MCF 10A (cell line): ENCODE measurements at regions not wholly inside any gene's neighbourhood (a gene's known extent, or its start where the extent isn't known, plus 50 kb on each side); places are given as distances from the start of the nearest gene placed in this dataset.
A peak's percentile ranks its signal among the peaks of the same experiment; 100 is the strongest.

Source experiments
- BruUV-seq: library from RNA; stranded (reverse); fragments of 400-500 nt; replicated peaks from 2 replicates; lab custom pipeline; 2021; lab: Mats Ljungman, UMichigan
- CTCF ChIA-PET: fragments of 300-600 bp; sonication (Branson Sonifier 250); formaldehyde crosslinking; extraction: SDS; loops from one replicate; lab custom pipeline; 2021; ENCODE audit warnings: antibody characterized with exemption, inconsistent platforms; lab: Yijun Ruan, JAX
- POLR2A ChIA-PET: fragments of 300-600, 350-650 bp; sonication (Branson Sonifier 250); formaldehyde crosslinking; extraction: SDS; loops from one replicate; lab custom pipeline; 2020; ENCODE audit warnings: antibody characterized with exemption, inconsistent platforms; lab: Yijun Ruan, JAX
- DNase-seq: peaks from one replicate; pipeline ENCODE4 v3.0.0-alpha.2; 2018; ENCODE audit not compliant: unreplicated experiment
- H3K27ac Mint-ChIP-seq: one replicate; pipeline ENCODE4 v1.8.0; 2022; ENCODE audit warnings: mild to moderate bottlenecking, low read depth, mixed read lengths; ENCODE audit not compliant: unreplicated experiment
- H3K27me3 Mint-ChIP-seq: one replicate; pipeline ENCODE4 v1.8.0; 2022; ENCODE audit warnings: mixed read lengths; ENCODE audit not compliant: insufficient read depth, unreplicated experiment
- H3K36me3 Mint-ChIP-seq: one replicate; pipeline ENCODE4 v1.8.0; 2022; ENCODE audit warnings: mild to moderate bottlenecking, moderate library complexity, mixed read lengths; ENCODE audit not compliant: insufficient read depth, unreplicated experiment
- H3K4me1 Mint-ChIP-seq: one replicate; pipeline ENCODE4 v1.8.0; 2022; ENCODE audit warnings: mixed read lengths; ENCODE audit not compliant: insufficient read depth, unreplicated experiment
- H3K4me3 Mint-ChIP-seq: one replicate; pipeline ENCODE4 v1.8.0; 2022; ENCODE audit warnings: mild to moderate bottlenecking, moderate library complexity, mixed read lengths; ENCODE audit not compliant: unreplicated experiment
- H3K9me3 Mint-ChIP-seq: one replicate; pipeline ENCODE4 v1.8.0; 2022; ENCODE audit warnings: mixed read lengths; ENCODE audit not compliant: unreplicated experiment
- CTCF ChIP-seq: fragments of 200-600 bp; IDR thresholded peaks from one replicate; pipeline ENCODE4 v1.8.0; 2022; ENCODE audit warnings: antibody characterized with exemption, mild to moderate bottlenecking; ENCODE audit not compliant: unreplicated experiment
- intact Hi-C: fragments of 100-400 bp; cut with micrococcal nuclease; formaldehyde crosslinking; loops from 2 replicates; pipeline ENCODE4 v1.14.1; 2022

GRCh38 chr14:106094654-106095189 lies 568.3 kb downstream of the TMEM121 start:
- peak; percentile 18 for DNase-seq
- BruUV-seq: no TSS peak
- peak; percentile 40 for TF ChIP-seq CTCF

DNA sequence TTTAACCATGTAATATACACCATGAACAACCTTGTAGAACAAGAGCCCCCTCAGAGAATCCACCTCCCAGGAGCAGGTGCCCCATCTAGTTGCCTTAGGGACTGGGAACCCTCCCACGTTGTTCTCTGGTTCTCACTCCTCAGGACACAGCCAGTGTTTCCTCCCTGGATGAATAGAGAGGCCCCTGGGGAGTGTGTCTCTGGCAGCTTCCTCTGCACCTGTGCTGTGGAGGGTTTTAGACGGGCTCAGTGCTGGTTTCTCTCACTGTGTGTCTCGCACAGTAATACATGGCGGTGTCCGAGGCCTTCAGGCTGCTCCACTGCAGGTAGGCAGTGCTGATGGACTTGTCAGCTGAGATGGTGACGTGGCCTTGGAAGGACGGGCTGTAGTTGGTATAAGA lies 581.3 kb downstream of the TMEM121 start:
- Mint-ChIP-seq H3K4me3 (no peak overlapping the region), H3K27me3 (peaks cover 28% of the 10 kb centered on the region), H3K27ac (no peak overlapping the region), H3K4me1 (no peaks in the 10 kb centered on the region), H3K36me3 (no peaks in the 10 kb centered on the region), H3K9me3 (no peaks in the 10 kb centered on the region)
- ChIA-PET CTCF (no interaction called here), POLR2A (no interaction called here)
- intact Hi-C loops: no loop called here
- TF ChIP-seq CTCF: no peak
- no peak for DNase-seq
- no TSS peak for BruUV-seq

More at GRCh38 chr14:106094654-106095189, 568.3 kb downstream of the TMEM121 start:
- ChIA-PET CTCF (interaction anchor here (0.7 to 1.0 kb wide), 4 partner anchors 11 to 62 kb away, joined by 3 to 4 read pairs (median 3); no protein-coding TSS in a partner anchor), POLR2A (no interaction called here)
- Mint-ChIP-seq H3K4me3 (no peak overlapping the region), H3K27ac (no peak overlapping the region), H3K9me3 (no peaks in the 10 kb centered on the region), H3K27me3 (no peaks in the 10 kb centered on the region), H3K36me3 (no peaks in the 10 kb centered on the region), H3K4me1 (no peaks in the 10 kb centered on the region)
- intact Hi-C loops: no loop called here

GRCh38 chr14:106109337-106109736 lies 583.0 kb downstream of the TMEM121 start:
- Mint-ChIP-seq H3K4me3 (no peak overlapping the region), H3K9me3 (no peaks in the 10 kb centered on the region), H3K27ac (no peak overlapping the region), H3K36me3 (no peaks in the 10 kb centered on the region), H3K4me1 (no peaks in the 10 kb centered on the region), H3K27me3 (peaks cover 12% of the 10 kb centered on the region)
- ChIA-PET CTCF (interaction anchor here (1.2 kb wide), 1 partner anchor 164 kb away, joined by 3 read pairs; no protein-coding TSS in a partner anchor), POLR2A (no interaction called here)
- TF ChIP-seq CTCF: no peak
- intact Hi-C loops: no loop called here
- DNase-seq: no peak
- BruUV-seq: no TSS peak

DNA sequence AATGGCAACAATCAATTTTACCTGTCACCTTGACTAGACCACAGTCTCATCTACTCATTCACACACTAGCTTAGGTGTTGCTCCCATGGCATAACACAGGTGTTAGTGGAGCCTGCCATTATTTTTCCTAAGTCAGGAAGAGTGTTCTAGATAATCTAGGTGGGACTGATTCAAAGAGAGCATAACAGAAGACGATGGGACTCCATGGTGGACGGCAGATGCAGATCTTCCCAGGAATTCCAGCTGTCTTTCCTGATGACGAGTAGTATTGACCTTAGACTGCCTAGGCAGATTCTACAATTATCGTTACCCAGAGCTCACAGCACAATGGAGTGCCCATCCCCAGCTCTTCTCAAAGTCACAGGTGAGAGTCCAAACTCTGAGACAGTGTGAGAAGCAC lies 589.0 kb downstream of the TMEM121 start:
- CTCF ChIA-PET: interaction anchor here (0.6 to 1.2 kb wide), 6 partner anchors 37 to 315 kb away, joined by 3 to 4 read pairs (median 3); no protein-coding TSS in a partner anchor
- H3K27me3 Mint-ChIP-seq: peaks cover 35% of the 10 kb centered on the region
- intact Hi-C loops: no loop called here
- POLR2A ChIA-PET: no interaction called here
- H3K36me3 Mint-ChIP-seq: no peaks in the 10 kb centered on the region
- H3K4me3 Mint-ChIP-seq: no peak overlapping the region
- no peaks in the 10 kb centered on the region for H3K4me1 Mint-ChIP-seq
- no TSS peak for BruUV-seq
- no peak for DNase-seq
- H3K27ac Mint-ChIP-seq: no peak overlapping the region
- TF ChIP-seq CTCF: no peak
- H3K9me3 Mint-ChIP-seq: no peaks in the 10 kb centered on the region
